Naive B cell (primary cell): ENCODE measurements at regions not wholly inside any gene's neighbourhood (a gene's known extent, or its start where the extent isn't known, plus 50 kb on each side); places are given as distances from the start of the nearest gene placed in this dataset.
"Not testable (repeated sequence)": the region's sequence is repeated elsewhere in the genome, so short reads cannot be mapped to it uniquely, and the experiment has no call there.

Source experiments
- ATAC-seq, 2 donors: fragments of 150-1000 bp; cut with Tn5 transposase; 2 replicates each; pipeline ENCODE4 v1.10.0; 2021; ENCODE audit warnings: low read depth in 2 of 2, mild to moderate bottlenecking in 2 of 2, moderate library complexity in 2 of 2
- DNase-seq: peaks from one replicate; pipeline ENCODE4 v3.0.0; 2022
- H3K27ac Mint-ChIP-seq, 6 donors: one replicate each; pipeline ENCODE4 v1.8.0; 2020 to 2022; ENCODE audit warnings: mild to moderate bottlenecking in 6 of 6, mixed read lengths in 6 of 6, moderate library complexity in 5 of 6, inconsistent platforms in 2 of 6
- H3K27me3 Mint-ChIP-seq, 3 donors: one replicate each; pipeline ENCODE4 v1.8.0; 2021 to 2022; ENCODE audit warnings: mixed read lengths in 3 of 3, mild to moderate bottlenecking in 1 of 3
- H3K36me3 Mint-ChIP-seq, 2 donors: one replicate each; pipeline ENCODE4 v1.8.0; 2020 to 2022; ENCODE audit warnings: mixed read lengths in 2 of 2, inconsistent platforms in 1 of 2, mild to moderate bottlenecking in 1 of 2
- H3K4me1 Mint-ChIP-seq, 3 donors: one replicate each; pipeline ENCODE4 v1.8.0; 2020 to 2022; ENCODE audit warnings: mixed read lengths in 3 of 3, inconsistent platforms in 1 of 3, mild to moderate bottlenecking in 1 of 3, moderate library complexity in 1 of 3
- H3K4me3 Mint-ChIP-seq, 8 donors: one replicate each; pipeline ENCODE4 v1.8.0; 2020 to 2022; ENCODE audit warnings: mild to moderate bottlenecking in 8 of 8, mixed read lengths in 8 of 8, moderate library complexity in 8 of 8, inconsistent platforms in 2 of 8
- H3K9me3 Mint-ChIP-seq, 7 donors: one replicate each; pipeline ENCODE4 v1.8.0; 2020 to 2022; ENCODE audit warnings: mixed read lengths in 7 of 7, mild to moderate bottlenecking in 5 of 7, inconsistent platforms in 2 of 7, moderate library complexity in 1 of 7

DNA sequence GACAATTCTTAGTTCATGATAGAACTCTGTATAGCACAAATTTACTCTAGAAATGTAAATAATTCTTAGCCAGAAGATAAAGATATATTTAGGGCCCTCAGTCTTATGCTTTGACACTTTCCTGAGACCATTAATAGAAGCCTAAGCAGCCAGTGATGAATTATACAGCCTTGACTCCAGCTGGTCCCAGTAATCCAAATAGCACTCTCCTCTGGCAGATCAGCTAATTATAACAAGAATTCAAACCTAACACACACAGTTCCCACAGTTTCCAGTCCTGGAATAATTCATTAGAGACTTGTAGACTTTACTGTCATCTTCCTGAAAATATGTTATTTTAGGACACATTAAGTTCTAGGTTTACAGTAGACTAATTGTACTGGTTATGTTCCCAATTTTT, 50.4 kb downstream of the SHOC1 start:
- Mint-ChIP-seq H3K27me3 (no peaks in the 10 kb centered on the region), H3K36me3 (no peaks in the 10 kb centered on the region), H3K27ac (no peak overlapping the region), H3K4me1 (no peaks in the 10 kb centered on the region), H3K4me3 (no peak overlapping the region), H3K9me3 (no peaks in the 10 kb centered on the region)
- ATAC-seq = no peak
- DNase-seq = no peak

DNA sequence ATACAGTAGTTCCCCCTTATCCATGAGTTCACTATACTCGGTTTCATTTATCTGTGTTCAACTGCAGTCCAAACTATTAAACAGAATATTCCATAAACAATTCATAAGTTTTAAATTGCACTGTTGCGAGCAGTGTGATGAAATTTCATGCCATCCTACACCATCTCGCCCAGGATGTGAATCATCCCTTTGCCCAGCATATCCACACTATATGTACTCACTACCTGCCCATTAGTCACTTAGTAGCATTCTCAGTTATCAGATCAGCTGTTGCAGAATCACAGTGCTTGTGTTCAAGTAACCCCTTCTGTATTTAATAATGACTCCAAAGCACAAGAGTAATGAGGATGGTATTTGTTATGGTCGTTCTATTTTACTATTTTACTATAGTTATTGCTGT, 51.5 kb downstream of the SHOC1 start:
- no peak for ATAC-seq
- Mint-ChIP-seq H3K36me3 (no peaks in the 10 kb centered on the region), H3K27ac (no peak overlapping the region), H3K4me3 (no peak overlapping the region), H3K4me1 (no peaks in the 10 kb centered on the region), H3K27me3 (no peaks in the 10 kb centered on the region), H3K9me3 (no peaks in the 10 kb centered on the region)
- no peak for DNase-seq

DNA sequence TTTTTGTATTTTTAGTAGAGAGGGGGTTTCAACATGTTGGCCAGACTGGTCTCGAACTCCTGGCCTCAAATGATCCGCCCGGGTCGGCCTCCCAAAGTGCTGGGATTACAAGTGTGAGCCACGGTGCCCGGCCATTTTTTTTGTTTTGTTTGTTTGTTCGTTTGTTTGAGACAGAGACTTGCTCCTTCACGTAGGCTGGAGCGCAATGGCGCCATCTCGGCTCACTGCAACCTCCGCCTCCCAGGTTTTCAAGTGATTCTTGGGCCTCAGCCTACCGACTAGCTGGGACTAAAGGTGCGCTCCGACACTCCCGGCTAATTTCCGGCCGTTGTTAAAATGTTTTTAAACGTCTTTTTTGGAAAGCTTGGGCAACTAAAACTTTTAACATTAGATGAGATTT, 54.0 kb downstream of the SHOC1 start:
- Mint-ChIP-seq H3K4me3 (no peak overlapping the region), H3K36me3 (peaks cover 5 to 7% of the 10 kb centered on the region in 2 donors), H3K9me3 (peaks cover 0 to 14% (median 6%) of the 10 kb centered on the region in 7 donors), H3K27ac (no peak overlapping the region), H3K27me3 (no peaks in the 10 kb centered on the region), H3K4me1 (no peaks in the 10 kb centered on the region)
- ATAC-seq = no peak
- DNase-seq = no peak

DNA sequence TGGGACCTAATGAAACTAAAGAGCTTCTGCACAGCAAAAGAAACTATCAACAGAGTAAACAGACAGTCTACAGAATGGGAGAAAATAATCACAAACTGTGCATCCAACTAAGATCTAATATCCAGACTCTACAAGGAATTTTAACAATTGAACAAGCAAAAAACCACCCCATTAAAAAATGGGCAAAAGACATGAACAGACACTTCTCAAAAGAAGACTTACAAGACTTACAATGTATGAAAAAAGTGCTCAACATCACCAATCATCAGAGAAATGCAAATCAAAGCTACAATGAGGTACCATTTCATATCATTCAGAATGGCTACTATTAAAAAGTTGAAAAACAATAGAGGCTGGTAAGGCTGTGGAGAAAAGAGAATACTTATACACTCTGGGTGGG, 58.0 kb downstream of the SHOC1 start:
- Mint-ChIP-seq H3K9me3 (peaks cover 0 to 22% (median 8%) of the 10 kb centered on the region in 7 donors), H3K27me3 (no peaks in the 10 kb centered on the region), H3K4me1 (no peaks in the 10 kb centered on the region), H3K27ac (no peak overlapping the region), H3K4me3 (no peak overlapping the region), H3K36me3 (peaks cover 9 to 11% of the 10 kb centered on the region in 2 donors)
- ATAC-seq (no peak), DNase-seq (no peak)

DNA sequence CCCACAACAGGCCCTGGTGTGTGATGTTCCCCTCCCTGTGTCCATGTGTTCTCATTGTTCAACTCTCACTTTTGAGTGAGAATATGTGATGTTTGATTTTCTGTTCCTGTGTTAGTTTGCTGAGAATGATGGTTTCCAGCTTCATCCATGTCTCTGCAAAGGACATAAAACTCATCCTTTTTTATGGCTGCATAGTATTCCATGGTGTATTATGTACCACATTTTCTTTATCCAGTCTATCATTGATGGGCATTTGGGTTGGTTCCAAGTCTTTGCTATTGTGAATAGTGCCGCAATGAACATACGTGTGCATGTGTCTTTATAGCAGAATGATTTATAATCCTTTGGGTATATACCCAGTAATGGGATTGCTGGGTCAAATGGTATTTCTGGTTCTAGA, 59.4 kb downstream of the SHOC1 start:
- Mint-ChIP-seq H3K36me3 (peaks cover 9 to 18% of the 10 kb centered on the region in 2 donors), H3K9me3 (peaks cover 0 to 26% (median 8%) of the 10 kb centered on the region in 7 donors)
- not testable (repeated sequence) for DNase-seq, H3K4me1 Mint-ChIP-seq, H3K27me3 Mint-ChIP-seq, H3K4me3 Mint-ChIP-seq, H3K27ac Mint-ChIP-seq, ATAC-seq

DNA sequence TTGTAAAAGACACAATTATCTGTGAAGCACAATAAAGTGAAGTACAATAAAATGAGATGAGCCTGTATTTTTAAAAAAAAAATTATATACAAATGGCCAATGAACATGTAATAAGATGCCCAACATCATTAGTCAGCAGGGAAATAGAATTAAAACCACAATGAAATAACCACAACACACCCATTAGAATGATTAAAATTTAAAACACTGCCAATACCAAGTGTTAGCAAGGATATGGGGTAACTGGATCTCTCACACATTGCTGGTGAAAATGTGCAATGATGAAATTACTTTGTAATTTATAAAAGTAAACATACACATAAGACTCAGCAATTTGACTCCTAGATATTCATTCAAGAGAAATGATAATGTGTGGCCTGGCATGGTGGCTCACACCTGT, 62.8 kb downstream of the SHOC1 start:
- Mint-ChIP-seq H3K27me3 (no peaks in the 10 kb centered on the region), H3K36me3 (peaks cover 15 to 26% of the 10 kb centered on the region in 2 donors), H3K9me3 (peaks cover 4 to 32% (median 11%) of the 10 kb centered on the region in 7 donors), H3K27ac (no peak overlapping the region), H3K4me3 (no peak overlapping the region), H3K4me1 (no peaks in the 10 kb centered on the region)
- ATAC-seq (no peak), DNase-seq (no peak)

DNA sequence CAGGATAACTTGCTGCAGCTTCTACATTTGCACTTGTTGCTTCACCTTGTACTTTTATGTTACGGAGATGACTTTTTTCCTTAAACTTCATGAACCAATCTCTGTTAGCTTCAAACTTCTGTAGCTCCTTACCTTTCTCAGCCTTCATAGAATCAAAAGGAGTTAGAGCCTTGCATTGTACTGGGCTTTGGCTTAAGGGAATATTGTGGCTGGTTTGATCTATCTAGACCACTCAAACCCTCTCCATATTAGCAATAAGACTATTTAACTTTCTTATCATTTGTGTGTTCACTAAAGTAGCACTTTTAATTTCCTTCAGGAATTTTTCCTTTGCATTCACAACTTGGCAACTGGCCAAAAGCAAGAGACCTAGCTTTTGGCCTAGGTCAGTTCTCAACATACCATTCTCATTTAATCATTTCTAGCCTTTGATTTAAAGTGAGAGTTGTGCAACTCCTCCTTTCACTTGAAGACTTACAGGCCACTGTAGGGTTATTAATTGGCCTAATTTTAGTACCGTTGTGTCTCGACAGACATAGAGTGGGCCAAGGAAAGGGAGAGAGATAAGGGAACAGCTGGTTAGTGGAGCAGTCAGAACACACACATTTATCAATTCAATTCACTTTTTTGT, 63.7 kb downstream of the SHOC1 start:
- Mint-ChIP-seq H3K36me3 (peaks cover 12 to 24% of the 10 kb centered on the region in 2 donors), H3K4me3 (peak overlapping the region in 1 of 8 donors; percentile 53), H3K27me3 (no peaks in the 10 kb centered on the region), H3K27ac (no peak overlapping the region), H3K4me1 (no peaks in the 10 kb centered on the region), H3K9me3 (peaks cover 4 to 23% (median 8%) of the 10 kb centered on the region in 7 donors)
- DNase-seq (no peak), ATAC-seq (no peak)

DNA sequence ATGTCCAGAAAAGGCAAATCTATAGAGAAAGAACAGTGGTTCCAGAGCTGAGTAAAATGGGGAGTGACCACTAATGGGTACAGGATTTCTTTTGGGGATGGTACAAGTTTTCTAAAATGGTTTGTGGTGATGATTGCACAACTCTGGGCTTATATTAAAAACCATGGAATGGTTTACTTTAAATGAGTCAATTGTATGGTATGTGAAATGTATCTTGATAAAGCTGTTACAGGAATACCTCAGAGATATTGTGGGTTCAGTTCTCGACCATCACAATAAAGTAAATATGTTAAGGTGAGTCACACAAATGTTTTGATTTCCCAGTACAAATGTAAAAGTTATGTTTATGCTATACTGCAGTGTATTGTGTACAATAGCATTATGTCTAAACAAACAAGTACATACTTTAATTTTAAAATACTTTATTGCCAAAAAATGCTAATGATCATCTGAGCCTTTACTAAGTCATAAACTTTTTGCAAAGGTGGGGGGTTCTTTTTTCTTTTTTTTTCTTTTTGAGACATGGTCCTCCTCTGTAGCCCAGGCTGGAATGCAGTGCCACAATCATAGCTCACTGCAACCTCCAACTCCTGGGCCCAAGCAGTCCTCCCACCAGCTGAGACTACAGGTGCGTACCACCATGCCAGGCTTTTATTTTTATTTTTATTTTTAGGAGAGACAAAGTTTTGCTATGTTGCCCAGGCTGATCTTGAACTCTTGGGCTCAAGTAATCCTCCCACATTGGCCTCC, 65.9 kb downstream of the SHOC1 start:
- H3K27ac Mint-ChIP-seq = no peak overlapping the region
- H3K4me3 Mint-ChIP-seq = no peak overlapping the region
- H3K9me3 Mint-ChIP-seq = peaks cover 0 to 12% (median 4%) of the 10 kb centered on the region in 7 donors
- no peaks in the 10 kb centered on the region for H3K27me3 Mint-ChIP-seq
- peaks cover 6 to 15% of the 10 kb centered on the region in 2 donors for H3K36me3 Mint-ChIP-seq
- H3K4me1 Mint-ChIP-seq = no peaks in the 10 kb centered on the region
- DNase-seq (no peak), ATAC-seq (no peak)

DNA sequence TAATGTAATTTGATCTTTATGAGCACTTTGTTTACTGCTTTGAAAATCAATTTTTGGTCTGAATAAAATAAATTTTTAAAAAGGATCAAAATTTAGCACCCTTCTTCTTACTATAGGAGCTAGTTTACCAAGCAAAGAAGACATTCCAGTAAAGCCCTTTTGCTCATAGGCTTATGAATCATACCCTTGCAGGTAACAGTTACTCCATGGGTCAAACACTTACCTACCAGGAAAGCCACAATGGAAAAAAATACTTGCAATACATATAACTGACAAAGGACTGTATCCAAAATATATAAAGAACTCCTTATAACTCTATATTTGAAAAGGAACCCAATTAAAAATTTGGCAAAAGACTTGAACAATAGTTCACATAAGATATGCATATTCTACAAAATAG, 66.6 kb downstream of the SHOC1 start:
- peaks cover 0 to 12% (median 4%) of the 10 kb centered on the region in 7 donors for H3K9me3 Mint-ChIP-seq

DNA sequence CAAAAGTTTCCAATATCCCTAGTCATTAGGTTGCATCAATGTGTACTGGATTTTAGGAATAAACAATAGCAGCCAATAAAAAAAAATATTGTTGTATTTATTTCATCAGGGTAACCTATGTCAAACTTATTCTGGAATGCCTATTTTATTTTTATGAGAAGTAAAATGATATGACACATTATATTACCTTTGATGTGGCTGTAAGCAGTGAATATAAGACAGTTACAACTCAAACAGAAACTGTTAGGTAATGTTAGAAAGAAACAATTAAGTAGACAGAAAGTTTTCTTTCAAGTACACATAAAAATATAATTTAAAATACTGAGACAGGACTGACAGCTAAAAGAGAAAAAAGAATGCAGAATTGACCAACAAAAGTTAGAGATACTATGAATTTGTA, 65.5 kb downstream of the GNG10 start:
- H3K4me1 Mint-ChIP-seq = no peaks in the 10 kb centered on the region
- H3K27ac Mint-ChIP-seq = no peak overlapping the region
- DNase-seq (no peak), ATAC-seq (no peak)
- H3K27me3 Mint-ChIP-seq = no peaks in the 10 kb centered on the region
- H3K4me3 Mint-ChIP-seq = no peak overlapping the region
- H3K9me3 Mint-ChIP-seq = peaks cover 0 to 12% (median 4%) of the 10 kb centered on the region in 7 donors
- peaks cover 6 to 15% of the 10 kb centered on the region in 2 donors for H3K36me3 Mint-ChIP-seq

More for the DNA sequence above, 66.6 kb downstream of the SHOC1 start:
- Mint-ChIP-seq H3K36me3 (peaks cover 6 to 15% of the 10 kb centered on the region in 2 donors), H3K27ac (no peak overlapping the region), H3K27me3 (no peaks in the 10 kb centered on the region), H3K4me3 (no peak overlapping the region), H3K4me1 (no peaks in the 10 kb centered on the region)
- ATAC-seq (no peak), DNase-seq (no peak)

DNA sequence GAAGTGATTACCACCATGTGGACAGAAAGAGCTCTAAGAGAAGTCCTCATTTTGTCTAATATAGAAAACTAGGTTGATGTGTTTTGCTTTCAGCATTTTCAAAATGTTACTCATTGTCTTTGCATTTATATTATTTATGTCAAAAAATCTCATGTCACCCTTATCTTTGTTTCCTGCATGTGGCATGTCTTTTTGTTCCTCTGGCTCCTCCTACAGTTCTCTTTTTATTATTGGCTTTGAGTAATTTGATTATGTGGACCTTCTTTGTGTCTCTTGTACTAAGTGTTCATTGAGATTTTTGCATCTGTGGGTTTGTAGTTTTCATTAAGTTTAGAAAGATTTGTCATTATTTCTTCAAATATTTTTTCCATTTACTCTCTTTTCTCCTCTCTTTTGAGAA, 58.8 kb downstream of the GNG10 start:
- H3K4me1 Mint-ChIP-seq = no peaks in the 10 kb centered on the region
- peaks cover 0 to 4% of the 10 kb centered on the region in 2 donors for H3K36me3 Mint-ChIP-seq
- ATAC-seq (no peak), DNase-seq (no peak)
- no peak overlapping the region for H3K27ac Mint-ChIP-seq
- no peaks in the 10 kb centered on the region for H3K9me3 Mint-ChIP-seq
- no peaks in the 10 kb centered on the region for H3K27me3 Mint-ChIP-seq
- H3K4me3 Mint-ChIP-seq = no peak overlapping the region
